Calu3 (cell line): ENCODE measurements at regions not wholly inside any gene's neighbourhood (a gene's known extent, or its start where the extent isn't known, plus 50 kb on each side); places are given as distances from the start of the nearest gene placed in this dataset.

ENCODE experiments used
- BruUV-seq: library from RNA; stranded (reverse); fragments of 400-500 nt; replicated peaks from 2 replicates; lab custom pipeline; 2021; lab: Mats Ljungman, UMichigan
- CTCF ChIA-PET: fragments of 300-600 bp; sonication (Branson Sonifier 250); formaldehyde crosslinking; loops from one replicate; lab custom pipeline; 2022; ENCODE audit warnings: antibody characterized with exemption; lab: Charles Lee
- DNase-seq: peaks from one replicate; pipeline ENCODE4 v3.0.0; 2022
- H3K27ac Mint-ChIP-seq: one replicate; pipeline ENCODE4 v1.8.0; 2022; ENCODE audit warnings: mixed read lengths; ENCODE audit not compliant: unreplicated experiment
- H3K27me3 Mint-ChIP-seq: one replicate; pipeline ENCODE4 v1.8.0; 2022; ENCODE audit warnings: mixed read lengths; ENCODE audit not compliant: unreplicated experiment
- H3K36me3 Mint-ChIP-seq: one replicate; pipeline ENCODE4 v1.8.0; 2022; ENCODE audit warnings: mild to moderate bottlenecking, moderate library complexity, mixed read lengths; ENCODE audit not compliant: insufficient read depth, unreplicated experiment
- H3K4me1 Mint-ChIP-seq: one replicate; pipeline ENCODE4 v1.8.0; 2022; ENCODE audit warnings: mild to moderate bottlenecking, low read depth, mixed read lengths; ENCODE audit not compliant: unreplicated experiment
- H3K4me3 Mint-ChIP-seq: one replicate; pipeline ENCODE4 v1.8.0; 2022; ENCODE audit warnings: mild to moderate bottlenecking, low read depth, moderate library complexity, mixed read lengths; ENCODE audit not compliant: unreplicated experiment
- H3K9me3 Mint-ChIP-seq: one replicate; pipeline ENCODE4 v1.8.0; 2022; ENCODE audit warnings: low read depth, mixed read lengths; ENCODE audit not compliant: unreplicated experiment
- CTCF ChIP-seq: fragments of 200-600 bp; IDR thresholded peaks from one replicate; pipeline ENCODE4 v1.8.0; 2022; ENCODE audit warnings: antibody characterized with exemption; ENCODE audit not compliant: unreplicated experiment
- intact Hi-C: fragments of 100-400 bp; cut with micrococcal nuclease; formaldehyde crosslinking; loops from one replicate; pipeline ENCODE4 v1.10.0; 2022; ENCODE audit not compliant: unreplicated experiment

GRCh38 chr13:73998631-73999030 lies 135.6 kb downstream of the KLF12 start:
- CTCF ChIA-PET = no interaction called here
- Mint-ChIP-seq H3K9me3 (no peaks in the 10 kb centered on the region), H3K27ac (no peak overlapping the region), H3K36me3 (no peaks in the 10 kb centered on the region), H3K4me3 (no peak overlapping the region), H3K27me3 (no peaks in the 10 kb centered on the region), H3K4me1 (no peaks in the 10 kb centered on the region)
- intact Hi-C loops = no loop called here
- no peak for DNase-seq
- no TSS peak for BruUV-seq
- no peak for TF ChIP-seq CTCF

- Mint-ChIP-seq H3K9me3 (no peaks in the 10 kb centered on the region), H3K4me1 (no peaks in the 10 kb centered on the region), H3K36me3 (no peaks in the 10 kb centered on the region), H3K27me3 (no peaks in the 10 kb centered on the region), H3K4me3 (no peak overlapping the region), H3K27ac (no peak overlapping the region)
- intact Hi-C loops = no loop called here
- no peak for DNase-seq
- TF ChIP-seq CTCF = no peak
- BruUV-seq = no TSS peak
- CTCF ChIA-PET = no interaction called here
Measured at GRCh38 chr13:73997964-73998363, 136.2 kb downstream of the KLF12 start.

- Mint-ChIP-seq H3K36me3 (no peaks in the 10 kb centered on the region), H3K4me1 (no peaks in the 10 kb centered on the region), H3K9me3 (no peaks in the 10 kb centered on the region), H3K27me3 (no peaks in the 10 kb centered on the region), H3K27ac (no peak overlapping the region), H3K4me3 (no peak overlapping the region)
- TF ChIP-seq CTCF = no peak
- DNase-seq = no peak
- intact Hi-C loops = no loop called here
- CTCF ChIA-PET = no interaction called here
- BruUV-seq = no TSS peak
Measured at GRCh38 chr13:73996569-73996968, 137.6 kb downstream of the KLF12 start.

GRCh38 chr13:73995736-73996135 lies 138.5 kb downstream of the KLF12 start:
- no TSS peak for BruUV-seq
- CTCF ChIA-PET = no interaction called here
- no peaks in the 10 kb centered on the region for H3K4me1 Mint-ChIP-seq
- H3K36me3 Mint-ChIP-seq = no peaks in the 10 kb centered on the region
- no peaks in the 10 kb centered on the region for H3K9me3 Mint-ChIP-seq
- DNase-seq = no peak
- intact Hi-C loops = no loop called here
- no peaks in the 10 kb centered on the region for H3K27me3 Mint-ChIP-seq
- no peak overlapping the region for H3K27ac Mint-ChIP-seq
- TF ChIP-seq CTCF = no peak
- no peak overlapping the region for H3K4me3 Mint-ChIP-seq
